MV-4-11 (cell line): ENCODE measurements at regions not wholly inside any gene's neighbourhood (a gene's known extent, or its start where the extent isn't known, plus 50 kb on each side); places are given as distances from the start of the nearest gene placed in this dataset.

Source experiments
- DNase-seq: peaks from one replicate; lab custom pipeline; 2025; lab: John Stamatoyannopoulos, UW

- DNase-seq = no peak
These were observed 141.1 kb upstream of the ZXDA start for GRCh38 chrX:58051346-58051745.

- no peak for DNase-seq
These were observed 133.9 kb upstream of the ZXDA start for GRCh38 chrX:58044130-58044529.

- peak; percentile 0 for DNase-seq
These were observed 115.7 kb upstream of the ZXDA start for GRCh38 chrX:58025979-58026378.

GRCh38 chrX:57985951-57986350 is 75.7 kb upstream of the ZXDA start:
- DNase-seq = no peak

GRCh38 chrX:57984620-57985019 is 74.4 kb upstream of the ZXDA start:
- DNase-seq = no peak

- DNase-seq = no peak
These were observed 67.7 kb upstream of the ZXDA start for GRCh38 chrX:57977992-57978391.

GRCh38 chrX:57964975-57965374 is 54.7 kb upstream of the ZXDA start:
- no peak for DNase-seq
